ENCODE measurements at regions not wholly inside any gene's neighbourhood (a gene's known extent, or its start where the extent isn't known, plus 50 kb on each side); places are given as distances from the start of the nearest gene placed in this dataset.

DNA sequence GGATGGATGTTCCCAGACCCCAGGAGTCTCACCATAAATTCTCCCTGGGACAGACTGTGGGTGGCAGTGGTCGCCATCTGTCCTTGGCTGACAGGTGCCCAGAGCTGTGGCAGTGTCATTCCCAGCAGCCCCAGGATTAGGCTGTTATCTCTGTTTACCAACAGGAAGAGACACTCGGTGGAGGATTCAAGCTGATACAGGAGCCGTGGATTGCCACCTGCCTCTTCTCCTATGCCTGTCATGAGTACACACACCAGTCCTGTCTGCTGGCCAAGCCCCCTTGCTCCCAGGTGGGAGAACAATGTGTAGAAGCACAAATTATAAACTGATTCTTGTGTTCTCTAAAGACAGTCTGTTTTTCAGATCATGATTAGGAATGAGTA is 152.6 kb downstream of the ETS2 start:
- TF ChIP-seq, protein P1, sequence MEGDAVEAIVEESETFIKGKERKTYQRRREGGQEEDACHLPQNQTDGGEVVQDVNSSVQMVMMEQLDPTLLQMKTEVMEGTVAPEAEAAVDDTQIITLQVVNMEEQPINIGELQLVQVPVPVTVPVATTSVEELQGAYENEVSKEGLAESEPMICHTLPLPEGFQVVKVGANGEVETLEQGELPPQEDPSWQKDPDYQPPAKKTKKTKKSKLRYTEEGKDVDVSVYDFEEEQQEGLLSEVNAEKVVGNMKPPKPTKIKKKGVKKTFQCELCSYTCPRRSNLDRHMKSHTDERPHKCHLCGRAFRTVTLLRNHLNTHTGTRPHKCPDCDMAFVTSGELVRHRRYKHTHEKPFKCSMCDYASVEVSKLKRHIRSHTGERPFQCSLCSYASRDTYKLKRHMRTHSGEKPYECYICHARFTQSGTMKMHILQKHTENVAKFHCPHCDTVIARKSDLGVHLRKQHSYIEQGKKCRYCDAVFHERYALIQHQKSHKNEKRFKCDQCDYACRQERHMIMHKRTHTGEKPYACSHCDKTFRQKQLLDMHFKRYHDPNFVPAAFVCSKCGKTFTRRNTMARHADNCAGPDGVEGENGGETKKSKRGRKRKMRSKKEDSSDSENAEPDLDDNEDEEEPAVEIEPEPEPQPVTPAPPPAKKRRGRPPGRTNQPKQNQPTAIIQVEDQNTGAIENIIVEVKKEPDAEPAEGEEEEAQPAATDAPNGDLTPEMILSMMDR (IDR thresholded peaks at IDR 0.05): no peak
- no peak for TF ChIP-seq POLR2A (IDR thresholded peaks at IDR 0.05)
